GM12864 (cell line): ENCODE measurements at regions not wholly inside any gene's neighbourhood (a gene's known extent, or its start where the extent isn't known, plus 50 kb on each side); places are given as distances from the start of the nearest gene placed in this dataset.

ENCODE experiments used
- DNase-seq: peaks from one replicate; pipeline ENCODE4 v3.0.0-alpha.2; 2011; ENCODE audit warnings: low read depth
- H3K4me3 ChIP-seq: 2 replicates; pipeline ENCODE4 v1.5.1; 2011; ENCODE audit warnings: mild to moderate bottlenecking, low read depth, low read length, control low read depth
- TF ChIP-seq, protein P1 (sequence below): IDR thresholded peaks from 2 replicates; pipeline ENCODE4 v1.5.1; 2011; ENCODE audit warnings: low read depth, mild to moderate bottlenecking, moderate library complexity, low read length, control low read depth, inconsistent platforms; ENCODE audit errors: missing control alignments

DNA sequence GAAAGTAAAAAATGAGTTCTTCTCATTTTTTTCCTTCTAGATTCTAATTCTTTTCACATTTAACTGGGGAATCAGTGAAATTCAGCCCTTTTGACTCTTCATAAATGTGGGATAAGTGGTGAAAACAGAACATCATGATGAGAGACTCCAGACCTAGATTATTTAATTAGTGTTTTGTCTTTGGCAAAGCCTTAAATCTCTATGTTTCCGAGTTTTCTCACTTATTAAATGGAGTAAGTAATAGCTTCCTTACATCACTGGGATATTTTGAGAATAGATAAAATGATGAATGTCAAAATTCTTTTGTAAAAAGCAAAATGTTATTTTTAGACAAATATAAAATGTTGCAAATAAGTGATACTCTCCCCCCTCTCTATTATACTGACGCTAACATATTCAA lies 468.6 kb upstream of the ARRDC3 start:
- DNase-seq: no peak
- TF ChIP-seq, protein P1, sequence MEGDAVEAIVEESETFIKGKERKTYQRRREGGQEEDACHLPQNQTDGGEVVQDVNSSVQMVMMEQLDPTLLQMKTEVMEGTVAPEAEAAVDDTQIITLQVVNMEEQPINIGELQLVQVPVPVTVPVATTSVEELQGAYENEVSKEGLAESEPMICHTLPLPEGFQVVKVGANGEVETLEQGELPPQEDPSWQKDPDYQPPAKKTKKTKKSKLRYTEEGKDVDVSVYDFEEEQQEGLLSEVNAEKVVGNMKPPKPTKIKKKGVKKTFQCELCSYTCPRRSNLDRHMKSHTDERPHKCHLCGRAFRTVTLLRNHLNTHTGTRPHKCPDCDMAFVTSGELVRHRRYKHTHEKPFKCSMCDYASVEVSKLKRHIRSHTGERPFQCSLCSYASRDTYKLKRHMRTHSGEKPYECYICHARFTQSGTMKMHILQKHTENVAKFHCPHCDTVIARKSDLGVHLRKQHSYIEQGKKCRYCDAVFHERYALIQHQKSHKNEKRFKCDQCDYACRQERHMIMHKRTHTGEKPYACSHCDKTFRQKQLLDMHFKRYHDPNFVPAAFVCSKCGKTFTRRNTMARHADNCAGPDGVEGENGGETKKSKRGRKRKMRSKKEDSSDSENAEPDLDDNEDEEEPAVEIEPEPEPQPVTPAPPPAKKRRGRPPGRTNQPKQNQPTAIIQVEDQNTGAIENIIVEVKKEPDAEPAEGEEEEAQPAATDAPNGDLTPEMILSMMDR: no peak
- no peak overlapping the region for H3K4me3 ChIP-seq

DNA sequence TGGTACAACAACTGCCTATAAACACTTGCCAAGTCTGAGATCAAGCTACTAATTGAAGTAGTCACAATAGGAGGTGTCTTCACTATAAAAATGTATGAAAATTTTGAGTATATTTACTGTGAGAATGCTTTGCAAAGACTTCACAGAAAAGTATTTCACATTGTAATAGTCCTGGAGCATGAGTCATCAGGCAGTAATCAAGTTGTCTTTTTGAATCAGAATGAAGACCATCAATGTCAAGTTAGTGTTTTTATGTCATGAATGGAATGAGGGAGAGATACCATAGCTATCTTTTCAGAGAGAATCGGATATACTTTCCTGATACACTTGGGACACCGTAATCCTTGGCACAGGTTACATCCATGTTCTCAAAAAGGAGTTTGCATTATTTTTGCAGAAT lies 466.9 kb upstream of the ARRDC3 start:
- TF ChIP-seq, protein P1: no peak
- no peak overlapping the region for H3K4me3 ChIP-seq
- no peak for DNase-seq

DNA sequence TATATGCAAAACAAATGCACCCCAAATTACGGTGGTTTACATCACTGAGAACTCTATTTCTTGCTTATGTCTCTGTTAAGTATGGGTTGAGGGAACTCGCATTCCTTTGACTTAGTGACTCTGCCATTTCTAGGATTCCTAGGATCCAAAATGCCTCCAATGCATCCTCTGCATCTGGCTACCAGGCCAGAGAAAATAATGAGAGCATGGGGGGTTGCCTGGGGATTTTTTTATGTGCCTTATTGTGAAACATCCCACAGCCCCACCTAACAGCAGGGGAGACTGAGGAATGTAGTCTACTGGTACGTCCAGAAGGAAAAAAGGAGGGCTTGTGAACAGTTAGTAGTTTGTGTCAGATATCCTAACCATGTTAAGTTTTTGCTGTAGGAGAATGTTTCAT lies 466.0 kb upstream of the ARRDC3 start:
- TF ChIP-seq, protein P1: no peak
- H3K4me3 ChIP-seq: no peak overlapping the region
- DNase-seq: no peak

DNA sequence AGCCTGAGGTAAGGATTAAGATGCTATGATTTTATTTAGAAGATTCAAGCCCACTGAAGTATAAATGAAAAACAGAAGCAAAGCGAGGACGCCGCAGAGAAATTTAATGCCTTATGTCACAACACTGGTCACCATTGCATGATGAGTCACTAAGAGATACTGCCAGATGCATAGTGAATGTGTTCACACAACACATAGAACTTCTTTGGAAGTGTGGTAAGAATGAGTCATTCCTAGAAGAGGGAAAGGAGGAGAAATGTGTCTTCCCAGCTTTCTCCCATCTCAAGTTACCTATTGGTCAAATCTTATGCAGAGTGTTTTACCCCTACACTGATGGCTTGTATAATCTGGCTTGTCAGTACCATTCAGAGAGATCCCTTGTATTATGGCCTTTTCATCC lies 465.3 kb upstream of the ARRDC3 start:
- no peak overlapping the region for H3K4me3 ChIP-seq
- TF ChIP-seq, protein P1: no peak
- no peak for DNase-seq

DNA sequence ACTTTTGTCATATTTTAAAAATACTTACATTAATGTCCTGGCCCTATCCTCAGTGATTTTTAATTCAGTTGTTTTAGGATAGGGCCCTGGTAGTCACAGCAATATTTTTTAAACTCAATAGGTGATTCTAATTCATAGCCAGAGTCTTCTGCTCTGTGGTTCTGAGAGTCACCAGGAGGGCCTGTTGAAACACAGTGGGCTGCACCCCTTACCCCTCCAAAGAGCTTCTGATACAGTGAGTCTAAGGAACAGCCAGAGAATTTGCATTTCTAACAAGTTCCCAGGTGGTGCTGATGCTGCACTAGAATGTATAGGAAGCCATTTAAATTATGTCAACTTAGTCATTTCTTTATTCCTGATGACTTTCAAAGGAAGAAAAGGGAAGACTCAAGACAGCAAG lies 458.3 kb upstream of the ARRDC3 start:
- TF ChIP-seq, protein P1: no peak
- no peak overlapping the region for H3K4me3 ChIP-seq

DNA sequence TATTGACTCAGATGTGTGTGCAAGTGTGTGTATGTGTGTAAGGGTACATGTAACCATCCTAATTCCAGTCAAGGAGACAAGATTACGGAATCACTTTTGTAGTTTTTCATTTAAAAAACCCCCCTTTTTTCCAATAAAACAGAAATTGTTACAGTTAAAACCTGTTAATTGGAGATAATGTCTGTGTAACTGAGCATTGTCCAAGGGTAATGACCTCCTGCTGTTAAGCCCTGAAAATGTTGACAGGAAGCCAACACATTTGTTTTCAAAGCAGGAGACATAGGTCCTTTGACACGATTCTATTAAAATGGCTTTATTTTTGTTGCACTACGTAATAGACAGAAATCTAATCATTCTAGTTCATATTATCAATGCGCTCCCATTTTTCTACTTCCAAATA lies 457.3 kb upstream of the ARRDC3 start:
- no peak overlapping the region for H3K4me3 ChIP-seq
- DNase-seq: no peak
- TF ChIP-seq, protein P1: no peak

More for the DNA sequence above, 458.3 kb upstream of the ARRDC3 start:
- DNase-seq: no peak

DNA sequence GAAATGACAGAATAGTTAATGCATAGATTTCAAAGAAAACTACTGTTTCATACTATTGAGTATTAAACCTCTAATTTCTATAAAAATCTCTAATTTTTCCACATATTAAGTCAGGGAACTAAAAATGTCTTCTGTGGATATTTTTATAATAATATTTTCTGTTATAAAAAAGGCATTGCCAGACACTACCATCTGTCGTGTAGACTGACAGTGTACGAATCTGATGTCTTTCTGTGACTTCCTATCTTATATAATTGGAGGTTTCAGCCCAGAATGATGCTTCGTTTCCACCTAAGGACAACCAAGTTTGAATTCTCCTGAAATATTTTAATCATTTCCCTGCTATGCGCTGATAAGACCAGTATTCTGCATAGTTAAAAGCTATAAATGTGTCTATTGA lies 456.6 kb upstream of the ARRDC3 start:
- no peak overlapping the region for H3K4me3 ChIP-seq
- TF ChIP-seq, protein P1: no peak
- DNase-seq: no peak
